ENCODE measurements at regions not wholly inside any gene's neighbourhood (a gene's known extent, or its start where the extent isn't known, plus 50 kb on each side); places are given as distances from the start of the nearest gene placed in this dataset.

- DNase-seq (ENCODE audit: extremely low read depth in 1 of 2, low read depth in 1 of 2) = no peak
These were observed 1752.0 kb upstream of the TENM3 start for GRCh38 chr4:180491210-180491609.

- DNase-seq (ENCODE audit: extremely low read depth in 1 of 2, low read depth in 1 of 2) = no peak
These were observed 1749.9 kb upstream of the TENM3 start for GRCh38 chr4:180493299-180493698.

GRCh38 chr4:180500154-180500553 is 1743.0 kb upstream of the TENM3 start:
- DNase-seq (ENCODE audit: extremely low read depth in 1 of 2, low read depth in 1 of 2) = no peak

- no peak for DNase-seq (ENCODE audit: extremely low read depth in 1 of 2, low read depth in 1 of 2)
These were observed 1730.3 kb upstream of the TENM3 start for GRCh38 chr4:180512801-180513475.

- no peak for DNase-seq (ENCODE audit: extremely low read depth in 1 of 2, low read depth in 1 of 2)
These were observed 1724.3 kb upstream of the TENM3 start for GRCh38 chr4:180518906-180519305.

GRCh38 chr4:180521181-180521580 is 1722.0 kb upstream of the TENM3 start:
- DNase-seq (ENCODE audit: extremely low read depth in 1 of 2, low read depth in 1 of 2) = no peak

GRCh38 chr4:180525523-180526077 is 1717.6 kb upstream of the TENM3 start:
- DNase-seq (ENCODE audit: extremely low read depth in 1 of 2, low read depth in 1 of 2) = no peak

- no peak for DNase-seq (ENCODE audit: extremely low read depth in 1 of 2, low read depth in 1 of 2)
These were observed 1715.2 kb upstream of the TENM3 start for GRCh38 chr4:180528003-180528402.

GRCh38 chr4:180530787-180531186 is 1712.4 kb upstream of the TENM3 start:
- no peak for DNase-seq (ENCODE audit: extremely low read depth in 1 of 2, low read depth in 1 of 2)

- DNase-seq (ENCODE audit: extremely low read depth in 1 of 2, low read depth in 1 of 2) = no peak
These were observed 1710.5 kb upstream of the TENM3 start for GRCh38 chr4:180532691-180533090.

GRCh38 chr4:180538384-180539057 is 1704.7 kb upstream of the TENM3 start:
- no peak for DNase-seq (ENCODE audit: extremely low read depth in 1 of 2, low read depth in 1 of 2)

- no peak for DNase-seq (ENCODE audit: extremely low read depth in 1 of 2, low read depth in 1 of 2)
These were observed 1703.9 kb upstream of the TENM3 start for GRCh38 chr4:180539284-180539683.

GRCh38 chr4:180541678-180542077 is 1701.5 kb upstream of the TENM3 start:
- DNase-seq (ENCODE audit: extremely low read depth in 1 of 2, low read depth in 1 of 2) = no peak

- DNase-seq (ENCODE audit: extremely low read depth in 1 of 2, low read depth in 1 of 2) = no peak
These were observed 1700.6 kb upstream of the TENM3 start for GRCh38 chr4:180542445-180543100.

GRCh38 chr4:180550106-180550505 is 1693.1 kb upstream of the TENM3 start:
- no peak for DNase-seq (ENCODE audit: extremely low read depth in 1 of 2, low read depth in 1 of 2)

- no peak for DNase-seq (ENCODE audit: extremely low read depth in 1 of 2, low read depth in 1 of 2)
These were observed 1685.9 kb upstream of the TENM3 start for GRCh38 chr4:180557348-180557747.

- DNase-seq (ENCODE audit: extremely low read depth in 1 of 2, low read depth in 1 of 2) = no peak
These were observed 1685.3 kb upstream of the TENM3 start for GRCh38 chr4:180557950-180558349.

GRCh38 chr4:180558427-180558826 is 1684.8 kb upstream of the TENM3 start:
- DNase-seq (ENCODE audit: extremely low read depth in 1 of 2, low read depth in 1 of 2) = no peak

- DNase-seq (ENCODE audit: extremely low read depth in 1 of 2, low read depth in 1 of 2) = no peak
These were observed 1682.3 kb upstream of the TENM3 start for GRCh38 chr4:180560896-180561295.

GRCh38 chr4:180564026-180564425 is 1679.2 kb upstream of the TENM3 start:
- DNase-seq (ENCODE audit: extremely low read depth in 1 of 2, low read depth in 1 of 2) = no peak

- DNase-seq (ENCODE audit: extremely low read depth in 1 of 2, low read depth in 1 of 2) = no peak
These were observed 1678.8 kb upstream of the TENM3 start for GRCh38 chr4:180564448-180564847.
